Neural progenitor cell (in vitro differentiated cells): ENCODE measurements at regions not wholly inside any gene's neighbourhood (a gene's known extent, or its start where the extent isn't known, plus 50 kb on each side); places are given as distances from the start of the nearest gene placed in this dataset.

Experiments used
- DNase-seq: peaks from one replicate; pipeline ENCODE4 v3.0.0-alpha.2; 2016; ENCODE audit warnings: low spot score
- H2AFZ ChIP-seq: fragments of 200-600 bp; sonication (generic); replicated peaks from 2 replicates; pipeline ENCODE4 v1.6.1; 2016; ENCODE audit warnings: antibody characterized with exemption
- H3F3A ChIP-seq: fragments of 200-600 bp; sonication (generic); 2 replicates; pipeline ENCODE4 v1.6.1; 2016; ENCODE audit warnings: antibody characterized with exemption, low read depth
- H3K27ac ChIP-seq: fragments of 200-600 bp; sonication (generic); 2 replicates; pipeline ENCODE4 v1.5.1; 2016; ENCODE audit warnings: mild to moderate bottlenecking
- H3K27me3 ChIP-seq: fragments of 200-600 bp; sonication (generic); 2 replicates; pipeline ENCODE4 v1.6.1; 2016; ENCODE audit warnings: mild to moderate bottlenecking, moderate library complexity
- H3K36me3 ChIP-seq: fragments of 200-600 bp; sonication (generic); 2 replicates; pipeline ENCODE4 v1.5.1; 2016
- H3K4me1 ChIP-seq: fragments of 200-600 bp; sonication (generic); 2 replicates; pipeline ENCODE4 v1.6.1; 2016; ENCODE audit warnings: mixed run types
- H3K4me2 ChIP-seq: fragments of 200-600 bp; sonication (generic); 2 replicates; pipeline ENCODE4 v1.6.1; 2016
- H3K4me3 ChIP-seq: fragments of 200-600 bp; sonication (generic); 2 replicates; pipeline ENCODE4 v1.5.1; 2016
- H3K79me2 ChIP-seq: fragments of 200-600 bp; sonication (generic); 2 replicates; pipeline ENCODE4 v1.6.1; 2016; ENCODE audit warnings: low read depth
- H3K9ac ChIP-seq: fragments of 200-600 bp; sonication (generic); 2 replicates; pipeline ENCODE4 v1.6.1; 2016
- H3K9me3 ChIP-seq: fragments of 200-600 bp; sonication (generic); 2 replicates; pipeline ENCODE4 v1.5.1; 2016; ENCODE audit warnings: low read depth
- H4K20me1 ChIP-seq: fragments of 200-600 bp; sonication (generic); 2 replicates; pipeline ENCODE4 v1.6.1; 2016; ENCODE audit warnings: low read depth
- H3K27ac Mint-ChIP-seq: 3 replicates; pipeline ENCODE4 v1.8.0; 2021; ENCODE audit warnings: mixed read lengths
- H3K27me3 Mint-ChIP-seq: 2 replicates; pipeline ENCODE4 v1.8.0; 2022; ENCODE audit warnings: low read depth, mild to moderate bottlenecking, inconsistent platforms, moderate library complexity, mixed read lengths; ENCODE audit not compliant: insufficient read depth
- H3K36me3 Mint-ChIP-seq: 3 replicates; pipeline ENCODE4 v1.8.0; 2021; ENCODE audit warnings: mixed read lengths
- H3K4me1 Mint-ChIP-seq: 3 replicates; pipeline ENCODE4 v1.8.0; 2021; ENCODE audit warnings: mixed read lengths
- H3K4me3 Mint-ChIP-seq: 3 replicates; pipeline ENCODE4 v1.8.0; 2021; ENCODE audit warnings: mild to moderate bottlenecking, moderate library complexity, mixed read lengths
- H3K9me3 Mint-ChIP-seq: 3 replicates; pipeline ENCODE4 v1.8.0; 2020; ENCODE audit warnings: mixed read lengths
- CTCF ChIP-seq: fragments of 200-600 bp; sonication (generic); IDR thresholded peaks from 2 replicates; pipeline ENCODE4 v1.5.1; 2017; ENCODE audit warnings: antibody characterized with exemption, mild to moderate bottlenecking
- EZH2 ChIP-seq: fragments of 200-600 bp; sonication (generic); IDR thresholded peaks from 2 replicates; pipeline ENCODE4 v1.6.1; 2017; ENCODE audit warnings: antibody characterized with exemption, mild to moderate bottlenecking, moderate library complexity
- EZH2phosphoT487 ChIP-seq: fragments of 200-600 bp; sonication (generic); IDR thresholded peaks from 2 replicates; pipeline ENCODE4 v1.6.1; 2017; ENCODE audit warnings: antibody characterized with exemption

- H3K4me2 ChIP-seq = no peak overlapping the region
- no peaks in the 10 kb centered on the region for H3K9me3 ChIP-seq
- Mint-ChIP-seq H3K27ac (no peak overlapping the region), H3K36me3 (peaks cover 6% of the 10 kb centered on the region), H3K9me3 (peaks cover 3% of the 10 kb centered on the region), H3K4me3 (no peak overlapping the region), H3K27me3 (no peaks in the 10 kb centered on the region), H3K4me1 (peaks cover 18% of the 10 kb centered on the region)
- DNase-seq = no peak
- H3K79me2 ChIP-seq = no peaks in the 10 kb centered on the region
- peaks cover 10% of the 10 kb centered on the region for H3K4me1 ChIP-seq
- TF ChIP-seq CTCF (no peak), EZH2phosphoT487 (no peak), EZH2 (no peak)
- no peak overlapping the region for H3K9ac ChIP-seq
- H3K27me3 ChIP-seq = no peaks in the 10 kb centered on the region
- H3K4me3 ChIP-seq = no peak overlapping the region
- no peaks in the 10 kb centered on the region for H4K20me1 ChIP-seq
- H3K27ac ChIP-seq = no peak overlapping the region
- H2AFZ ChIP-seq = no peak overlapping the region
- no peaks in the 10 kb centered on the region for H3F3A ChIP-seq
- no peaks in the 10 kb centered on the region for H3K36me3 ChIP-seq
Measured at GRCh38 chr15:75107908-75108838, 84.8 kb downstream of the PPCDC start.

GRCh38 chr15:75109021-75109735 lies 85.8 kb downstream of the PPCDC start:
- H3K79me2 ChIP-seq = no peaks in the 10 kb centered on the region
- no peak overlapping the region for H2AFZ ChIP-seq
- H3K27me3 ChIP-seq = no peaks in the 10 kb centered on the region
- H4K20me1 ChIP-seq = no peaks in the 10 kb centered on the region
- H3F3A ChIP-seq = no peaks in the 10 kb centered on the region
- no peak overlapping the region for H3K4me3 Mint-ChIP-seq
- H3K9me3 ChIP-seq = no peaks in the 10 kb centered on the region
- H3K9me3 Mint-ChIP-seq = peaks cover 7% of the 10 kb centered on the region
- H3K4me1 Mint-ChIP-seq = peaks cover 18% of the 10 kb centered on the region
- no peaks in the 10 kb centered on the region for H3K36me3 ChIP-seq
- H3K27me3 Mint-ChIP-seq = peaks cover 2% of the 10 kb centered on the region
- H3K27ac ChIP-seq = peak overlapping the region; percentile 21
- no peak overlapping the region for H3K9ac ChIP-seq
- TF ChIP-seq CTCF (no peak), EZH2 (no peak), EZH2phosphoT487 (no peak)
- H3K36me3 Mint-ChIP-seq = peaks cover 9% of the 10 kb centered on the region
- peaks cover 10% of the 10 kb centered on the region for H3K4me1 ChIP-seq
- H3K4me3 ChIP-seq = no peak overlapping the region
- no peak for DNase-seq
- no peak overlapping the region for H3K4me2 ChIP-seq
- peak overlapping the region; percentile 37 for H3K27ac Mint-ChIP-seq

- peak overlapping the region; percentile 37 for H3K27ac Mint-ChIP-seq
- H3K27ac ChIP-seq = no peak overlapping the region
- no peaks in the 10 kb centered on the region for H3K79me2 ChIP-seq
- H4K20me1 ChIP-seq = no peaks in the 10 kb centered on the region
- H3K4me2 ChIP-seq = no peak overlapping the region
- TF ChIP-seq EZH2phosphoT487 (no peak), EZH2 (no peak)
- peaks cover 10% of the 10 kb centered on the region for H3K4me1 ChIP-seq
- peaks cover 2% of the 10 kb centered on the region for H3K27me3 Mint-ChIP-seq
- H3K9me3 ChIP-seq = no peaks in the 10 kb centered on the region
- peaks cover 18% of the 10 kb centered on the region for H3K4me1 Mint-ChIP-seq
- no peak overlapping the region for H3K4me3 Mint-ChIP-seq
- H2AFZ ChIP-seq = no peak overlapping the region
- H3K9ac ChIP-seq = no peak overlapping the region
- no peak for DNase-seq
- peaks cover 8% of the 10 kb centered on the region for H3K9me3 Mint-ChIP-seq
- no peaks in the 10 kb centered on the region for H3F3A ChIP-seq
- no peaks in the 10 kb centered on the region for H3K36me3 ChIP-seq
- H3K36me3 Mint-ChIP-seq = peaks cover 10% of the 10 kb centered on the region
- H3K4me3 ChIP-seq = no peak overlapping the region
- no peaks in the 10 kb centered on the region for H3K27me3 ChIP-seq
Measured at GRCh38 chr15:75109736-75110130, 86.3 kb downstream of the PPCDC start.
